ENCODE measurements at regions not wholly inside any gene's neighbourhood (a gene's known extent, or its start where the extent isn't known, plus 50 kb on each side); places are given as distances from the start of the nearest gene placed in this dataset.

- H3K27ac ChIP-seq: no peak overlapping the region
- no peak for TF ChIP-seq CTCF (conservative IDR thresholded peaks at IDR 0.05)
- no peak for TF ChIP-seq ZFX (IDR thresholded peaks at IDR 0.05)
These were observed 606.7 kb upstream of the FAM174A start for GRCh38 chr5:99928490-99928889.

- H3K27ac ChIP-seq: no peak overlapping the region
- TF ChIP-seq CTCF (conservative IDR thresholded peaks at IDR 0.05) (no peak), ZFX (IDR thresholded peaks at IDR 0.05) (no peak)
These were observed 608.7 kb upstream of the FAM174A start for GRCh38 chr5:99926463-99926862.

- TF ChIP-seq ZFX (IDR thresholded peaks at IDR 0.05): no peak
- no peak for TF ChIP-seq CTCF (conservative IDR thresholded peaks at IDR 0.05)
- H3K27ac ChIP-seq: no peak overlapping the region
These were observed 612.8 kb upstream of the FAM174A start for GRCh38 chr5:99922386-99922785.

- peak; percentile 26 for TF ChIP-seq CTCF (conservative IDR thresholded peaks at IDR 0.05)
- TF ChIP-seq ZFX (IDR thresholded peaks at IDR 0.05): no peak
- H3K27ac ChIP-seq: no peak overlapping the region
These were observed 623.2 kb upstream of the FAM174A start for GRCh38 chr5:99911971-99912370.

GRCh38 chr5:99906776-99907175, 628.4 kb upstream of the FAM174A start:
- TF ChIP-seq CTCF (conservative IDR thresholded peaks at IDR 0.05) (no peak), ZFX (IDR thresholded peaks at IDR 0.05) (no peak)
- H3K27ac ChIP-seq: no peak overlapping the region

GRCh38 chr5:99901972-99902371, 633.2 kb upstream of the FAM174A start:
- H3K27ac ChIP-seq: no peak overlapping the region
- no peak for TF ChIP-seq CTCF (conservative IDR thresholded peaks at IDR 0.05)
- TF ChIP-seq ZFX (IDR thresholded peaks at IDR 0.05): no peak

GRCh38 chr5:99900302-99900852, 634.8 kb upstream of the FAM174A start:
- H3K27ac ChIP-seq: no peak overlapping the region
- TF ChIP-seq ZFX (IDR thresholded peaks at IDR 0.05) (no peak), CTCF (conservative IDR thresholded peaks at IDR 0.05) (no peak)

Data from C4-2B (cell line).